Breast epithelium (tissue), 4 donors: ENCODE measurements at regions not wholly inside any gene's neighbourhood (a gene's known extent, or its start where the extent isn't known, plus 50 kb on each side); places are given as distances from the start of the nearest gene placed in this dataset.

Source experiments
- DNase-seq, 2 donors: peaks; one replicate each; pipeline ENCODE4 v3.0.0-alpha.2; 2019; ENCODE audit warnings: low spot score in 2 of 2
- H3K27ac ChIP-seq, 2 donors: fragments of 200-600 bp; sonication (generic) in 1 of 2; one replicate each; pipeline ENCODE4 v1.5.1; 2016 to 2019; ENCODE audit warnings: mild to moderate bottlenecking in 1 of 2
- H3K27me3 ChIP-seq, 2 donors: fragments of 200-600 bp; sonication (generic) in 1 of 2; one replicate each; pipeline versions ENCODE4 v1.5.1 to v1.6.0; 2017 to 2019; ENCODE audit warnings: control low read depth in 1 of 2, mild to moderate bottlenecking in 1 of 2
- H3K36me3 ChIP-seq: fragments of 200-600 bp; one replicate; pipeline ENCODE4 v1.5.1; 2019
- H3K4me1 ChIP-seq, 2 donors: fragments of 200-600 bp; sonication (generic); one replicate each; pipeline ENCODE4 v1.5.1; 2016 to 2019; ENCODE audit warnings: control low read depth in 1 of 2
- H3K4me3 ChIP-seq, 3 donors: fragments of 200-600 bp; sonication (generic); 1 replicate in 2 of 3; 2 replicates in 1 of 3; pipeline ENCODE4 v1.5.1; 2016 to 2019; ENCODE audit warnings: mild to moderate bottlenecking in 3 of 3, moderate library complexity in 2 of 3
- H3K9me3 ChIP-seq, 2 donors: fragments of 200-600 bp; sonication (generic) in 1 of 2; one replicate each; pipeline ENCODE4 v1.5.1; 2016 to 2019; ENCODE audit warnings: control low read depth in 1 of 2
- POLR2A ChIP-seq: fragments of 450-650 bp; IDR thresholded peaks from one replicate; pipeline ENCODE4 v1.6.1; 2016; ENCODE audit warnings: antibody characterized with exemption, mild to moderate bottlenecking, moderate library complexity
- POLR2AphosphoS5 ChIP-seq, 3 donors: sonication (generic); formaldehyde crosslinking; IDR thresholded peaks; one replicate each; pipeline ENCODE4 v1.6.1; 2017; ENCODE audit warnings: antibody characterized with exemption in 3 of 3
- intact Hi-C: fragments of 100-400 bp; cut with DNase I; formaldehyde crosslinking; loops from one replicate; pipeline ENCODE4 v1.15.1; 2023; ENCODE audit warnings: low total_unique reads
- TF ChIP-seq, protein P1 (sequence below), 3 donors: fragments of 450-650 bp; IDR thresholded peaks; one replicate each; pipeline ENCODE4 v1.5.1; 2016 to 2017; ENCODE audit warnings: antibody characterized with exemption in 3 of 3, mild to moderate bottlenecking in 3 of 3, moderate library complexity in 3 of 3

DNA sequence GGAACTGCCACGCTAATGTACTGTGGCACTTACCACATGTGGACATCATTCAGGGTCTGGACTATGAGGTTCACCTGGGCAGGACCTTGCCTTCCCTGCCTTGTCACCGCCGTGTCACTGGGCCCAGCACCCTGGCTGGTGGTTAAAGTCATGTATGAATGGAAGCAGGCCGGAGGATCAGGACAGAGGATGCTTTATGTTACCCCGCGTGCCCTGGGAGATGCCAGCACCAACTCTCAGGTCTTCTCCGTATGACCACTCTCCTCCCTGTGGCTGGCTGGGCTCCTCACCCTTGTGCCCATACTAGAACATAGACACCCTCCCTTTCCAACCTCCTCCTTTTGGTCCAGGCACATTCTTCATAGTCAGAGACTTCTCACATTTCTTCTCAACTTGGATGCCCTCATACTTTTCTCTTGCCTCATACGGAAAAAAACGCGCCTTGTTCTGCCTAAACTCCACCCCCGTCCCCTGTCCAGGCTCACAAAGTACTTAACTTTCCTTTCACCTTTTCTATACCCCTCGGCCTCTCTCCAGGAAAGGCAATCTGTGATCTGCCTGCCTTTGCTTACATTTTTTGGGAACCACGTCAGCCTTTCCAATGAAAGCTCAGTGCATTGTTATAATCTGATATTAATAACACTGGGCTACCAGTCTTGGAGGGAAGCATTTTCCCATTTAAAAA, 240.0 kb downstream of the TEX36 start:
- TF ChIP-seq POLR2AphosphoS5 (IDR thresholded peaks at IDR 0.05) (no peak), POLR2A (no peak)
- TF ChIP-seq, protein P1, sequence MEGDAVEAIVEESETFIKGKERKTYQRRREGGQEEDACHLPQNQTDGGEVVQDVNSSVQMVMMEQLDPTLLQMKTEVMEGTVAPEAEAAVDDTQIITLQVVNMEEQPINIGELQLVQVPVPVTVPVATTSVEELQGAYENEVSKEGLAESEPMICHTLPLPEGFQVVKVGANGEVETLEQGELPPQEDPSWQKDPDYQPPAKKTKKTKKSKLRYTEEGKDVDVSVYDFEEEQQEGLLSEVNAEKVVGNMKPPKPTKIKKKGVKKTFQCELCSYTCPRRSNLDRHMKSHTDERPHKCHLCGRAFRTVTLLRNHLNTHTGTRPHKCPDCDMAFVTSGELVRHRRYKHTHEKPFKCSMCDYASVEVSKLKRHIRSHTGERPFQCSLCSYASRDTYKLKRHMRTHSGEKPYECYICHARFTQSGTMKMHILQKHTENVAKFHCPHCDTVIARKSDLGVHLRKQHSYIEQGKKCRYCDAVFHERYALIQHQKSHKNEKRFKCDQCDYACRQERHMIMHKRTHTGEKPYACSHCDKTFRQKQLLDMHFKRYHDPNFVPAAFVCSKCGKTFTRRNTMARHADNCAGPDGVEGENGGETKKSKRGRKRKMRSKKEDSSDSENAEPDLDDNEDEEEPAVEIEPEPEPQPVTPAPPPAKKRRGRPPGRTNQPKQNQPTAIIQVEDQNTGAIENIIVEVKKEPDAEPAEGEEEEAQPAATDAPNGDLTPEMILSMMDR (IDR thresholded peaks at IDR 0.05) = no peak
- Histone ChIP-seq H3K27me3 (no peaks in the 10 kb centered on the region), H3K4me1 (no peaks in the 10 kb centered on the region), H3K4me3 (no peak overlapping the region), H3K36me3 (no peaks in the 10 kb centered on the region), H3K9me3 (no peaks in the 10 kb centered on the region), H3K27ac (no peak overlapping the region)
- intact Hi-C loops = no loop called here
- no peak for DNase-seq

DNA sequence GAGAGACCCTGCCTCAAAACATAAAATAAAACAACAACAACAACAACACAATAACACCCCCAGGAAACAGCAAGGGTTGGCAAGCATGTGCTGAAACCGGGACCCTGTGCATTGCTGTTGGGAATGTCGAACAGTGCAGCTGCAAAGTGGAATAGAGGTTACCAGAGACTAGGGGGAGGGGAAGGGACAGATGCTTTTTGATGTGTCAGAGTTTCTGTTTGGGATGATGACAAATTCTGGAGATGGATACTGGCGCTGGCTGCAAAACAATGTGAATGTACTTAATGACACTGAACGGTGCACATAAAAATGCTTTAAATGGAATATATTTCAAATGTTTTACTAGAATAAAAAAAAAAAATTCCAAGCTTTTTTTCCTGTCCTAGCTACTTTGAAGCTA, 241.8 kb downstream of the TEX36 start:
- Histone ChIP-seq H3K4me1 (no peaks in the 10 kb centered on the region), H3K27ac (no peak overlapping the region), H3K4me3 (no peak overlapping the region), H3K9me3 (no peaks in the 10 kb centered on the region), H3K36me3 (no peaks in the 10 kb centered on the region), H3K27me3 (no peaks in the 10 kb centered on the region)
- no peak for TF ChIP-seq POLR2A
- TF ChIP-seq POLR2AphosphoS5 (IDR thresholded peaks at IDR 0.05) = no peak
- TF ChIP-seq, protein P1 (IDR thresholded peaks at IDR 0.05) = no peak
- no peak for DNase-seq
- intact Hi-C loops = no loop called here

DNA sequence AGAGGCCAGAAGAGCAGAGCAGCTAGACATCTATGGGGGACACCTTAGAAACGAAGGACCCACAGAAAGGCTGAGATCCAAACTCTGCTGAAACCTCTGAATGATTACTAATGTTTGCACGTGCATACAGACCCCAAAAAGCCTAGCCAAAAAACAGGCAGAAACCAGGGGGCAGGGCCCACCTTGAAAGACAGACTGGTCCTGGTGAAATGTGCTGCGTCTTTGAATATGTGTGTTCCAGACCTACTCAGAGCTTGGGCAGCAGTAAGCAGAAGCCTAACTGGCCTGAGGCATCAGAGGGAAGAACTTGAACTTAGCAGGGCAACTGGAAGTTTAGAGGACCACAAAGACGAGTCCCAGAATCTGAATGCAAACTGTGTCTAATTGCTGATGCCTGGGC, 251.8 kb downstream of the TEX36 start:
- no peaks in the 10 kb centered on the region for H3K9me3 ChIP-seq
- intact Hi-C loops = no loop called here
- H3K4me3 ChIP-seq = no peak overlapping the region
- no peak for DNase-seq
- no peaks in the 10 kb centered on the region for H3K27me3 ChIP-seq
- no peak overlapping the region for H3K27ac ChIP-seq
- no peaks in the 10 kb centered on the region for H3K4me1 ChIP-seq
- TF ChIP-seq POLR2A (no peak), POLR2AphosphoS5 (IDR thresholded peaks at IDR 0.05) (no peak)
- TF ChIP-seq, protein P1 (IDR thresholded peaks at IDR 0.05) = no peak
- H3K36me3 ChIP-seq = no peaks in the 10 kb centered on the region

DNA sequence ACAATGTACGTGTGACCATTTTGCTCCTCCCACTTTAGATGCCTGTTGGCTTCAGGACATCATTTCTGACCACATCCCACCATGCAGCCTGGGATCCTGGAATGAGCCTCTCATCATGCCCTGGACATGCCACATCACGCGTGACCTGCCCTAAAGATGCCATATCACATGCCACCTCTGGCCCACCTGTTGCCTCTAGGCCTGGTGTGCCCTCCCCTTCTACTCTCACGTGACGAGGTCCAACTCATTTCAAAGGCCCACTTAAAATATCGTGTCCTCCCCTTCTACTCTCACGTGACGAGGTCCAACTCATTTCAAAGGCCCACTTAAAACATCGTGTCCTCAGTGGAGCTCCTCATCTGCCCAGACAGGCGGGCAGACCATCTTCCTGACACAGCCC, 254.9 kb downstream of the TEX36 start:
- H3K4me3 ChIP-seq = no peak overlapping the region
- H3K27me3 ChIP-seq = no peaks in the 10 kb centered on the region
- H3K4me1 ChIP-seq = no peaks in the 10 kb centered on the region
- intact Hi-C loops = no loop called here
- TF ChIP-seq POLR2A (no peak), POLR2AphosphoS5 (IDR thresholded peaks at IDR 0.05) (no peak)
- TF ChIP-seq, protein P1 (IDR thresholded peaks at IDR 0.05) = no peak
- H3K9me3 ChIP-seq = no peaks in the 10 kb centered on the region
- no peaks in the 10 kb centered on the region for H3K36me3 ChIP-seq
- no peak for DNase-seq
- no peak overlapping the region for H3K27ac ChIP-seq

DNA sequence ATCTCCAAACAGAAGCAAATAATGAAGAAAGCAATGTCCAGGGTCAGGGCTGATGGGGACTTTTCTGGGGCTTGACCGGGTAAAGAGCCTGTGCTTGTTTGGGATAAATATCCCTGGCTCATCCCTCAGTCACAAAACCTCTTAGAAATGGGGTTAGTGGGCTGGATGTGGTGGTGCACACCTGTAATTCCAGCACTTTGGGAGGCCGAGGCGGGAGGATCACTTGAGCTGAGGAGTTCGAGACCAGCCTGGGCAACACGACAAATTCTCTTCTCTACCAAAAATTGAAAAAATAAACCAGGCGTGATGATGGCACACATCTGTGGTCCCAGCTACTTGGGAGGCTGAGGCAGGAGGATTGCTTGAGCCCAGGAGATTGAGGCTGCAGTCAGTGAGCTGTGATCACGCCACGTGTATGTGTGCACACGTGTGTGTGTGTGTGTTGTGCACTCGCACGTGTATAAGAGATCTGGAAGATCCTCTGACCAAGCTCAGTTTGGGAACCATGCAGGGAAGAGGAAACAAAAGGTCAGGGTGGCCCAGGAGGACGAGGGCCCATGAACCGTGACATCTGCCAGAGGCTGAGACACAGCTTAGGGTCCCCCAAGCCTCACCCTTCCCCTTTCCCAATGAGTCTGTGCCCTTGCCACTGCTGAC, 258.6 kb downstream of the TEX36 start:
- Histone ChIP-seq H3K27ac (no peak overlapping the region), H3K9me3 (no peaks in the 10 kb centered on the region), H3K27me3 (no peaks in the 10 kb centered on the region), H3K36me3 (no peaks in the 10 kb centered on the region), H3K4me3 (no peak overlapping the region), H3K4me1 (no peaks in the 10 kb centered on the region)
- TF ChIP-seq, protein P1 (IDR thresholded peaks at IDR 0.05) = no peak
- no peak for TF ChIP-seq POLR2A
- no peak for TF ChIP-seq POLR2AphosphoS5 (IDR thresholded peaks at IDR 0.05)
- DNase-seq = no peak
- intact Hi-C loops = no loop called here
